ENCODE measurements at regions not wholly inside any gene's neighbourhood (a gene's known extent, or its start where the extent isn't known, plus 50 kb on each side); places are given as distances from the start of the nearest gene placed in this dataset.

DNA sequence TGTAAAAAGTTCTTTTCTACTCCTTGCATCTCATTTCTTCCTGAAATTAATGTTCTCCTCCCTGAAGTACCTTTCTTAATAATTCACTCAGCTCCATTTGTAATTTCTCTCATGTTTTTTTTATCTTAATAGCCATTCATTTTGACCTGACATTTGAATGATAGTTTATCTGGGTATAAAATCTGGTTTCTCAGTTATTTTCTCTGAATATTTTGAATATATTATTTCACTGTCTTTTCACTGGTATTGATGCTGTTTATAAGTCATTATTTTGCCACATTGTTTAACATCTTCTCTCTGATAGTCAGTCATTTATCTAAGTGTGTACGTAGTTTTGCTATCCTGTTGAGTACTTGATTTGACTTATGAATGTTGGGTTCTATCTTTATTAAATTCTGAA, 68.8 kb upstream of the ARHGAP18 start:
- DNase-seq: no peak

DNA sequence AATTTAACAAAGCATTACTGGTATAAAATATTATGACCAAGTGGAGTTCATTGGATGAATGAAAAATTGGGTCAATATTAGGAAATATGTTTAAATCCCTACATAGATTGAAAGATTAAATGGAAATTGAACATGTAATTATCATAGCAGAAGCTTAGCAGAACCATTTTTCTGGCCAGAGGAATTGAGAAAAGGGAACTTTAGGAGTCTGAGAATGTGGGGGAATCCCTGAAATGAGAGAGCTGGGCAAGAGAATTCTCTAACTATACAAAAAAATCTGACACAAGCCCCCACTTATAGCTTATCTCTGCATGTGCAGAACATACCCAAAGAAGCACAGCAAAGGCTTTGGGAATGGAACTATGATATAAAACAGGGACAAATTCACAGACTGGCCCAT, 67.4 kb upstream of the ARHGAP18 start:
- DNase-seq: no peak

DNA sequence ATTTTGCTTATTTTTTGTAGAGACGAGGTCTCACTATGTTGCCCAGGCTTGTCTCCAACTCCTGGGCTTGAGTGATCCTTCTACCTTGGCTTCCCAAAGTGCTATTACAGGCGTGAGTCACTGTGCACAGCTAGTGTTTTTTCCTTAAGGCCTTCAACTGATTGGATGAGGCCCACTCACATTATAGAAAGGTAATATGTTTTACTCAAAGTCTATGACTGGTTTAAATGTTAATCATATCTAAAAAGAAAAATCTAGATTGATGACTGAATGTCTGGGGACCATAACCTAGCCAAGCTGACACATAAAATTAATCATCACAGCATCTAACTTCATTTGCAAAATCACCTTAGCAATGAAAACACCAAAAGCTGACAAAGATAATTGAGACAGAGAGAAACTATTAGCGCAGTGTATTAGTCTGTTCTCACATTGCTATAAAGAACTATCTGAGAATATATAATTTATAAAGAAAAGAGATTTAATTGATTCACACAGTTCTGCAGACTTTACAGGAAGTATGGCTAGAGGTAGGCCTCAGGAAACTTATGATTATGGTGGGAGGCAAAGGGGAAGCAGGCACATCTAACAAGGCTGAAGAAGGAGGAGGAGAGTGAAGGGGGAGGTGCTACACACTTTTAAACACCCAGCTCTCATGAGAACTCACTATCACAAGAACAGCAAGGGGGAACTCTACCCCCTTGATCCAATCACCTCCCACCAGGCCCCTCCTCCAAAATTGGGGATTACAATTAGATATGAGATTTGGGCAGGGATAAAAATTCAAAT, 66.8 kb upstream of the ARHGAP18 start:
- no peak for DNase-seq

DNA sequence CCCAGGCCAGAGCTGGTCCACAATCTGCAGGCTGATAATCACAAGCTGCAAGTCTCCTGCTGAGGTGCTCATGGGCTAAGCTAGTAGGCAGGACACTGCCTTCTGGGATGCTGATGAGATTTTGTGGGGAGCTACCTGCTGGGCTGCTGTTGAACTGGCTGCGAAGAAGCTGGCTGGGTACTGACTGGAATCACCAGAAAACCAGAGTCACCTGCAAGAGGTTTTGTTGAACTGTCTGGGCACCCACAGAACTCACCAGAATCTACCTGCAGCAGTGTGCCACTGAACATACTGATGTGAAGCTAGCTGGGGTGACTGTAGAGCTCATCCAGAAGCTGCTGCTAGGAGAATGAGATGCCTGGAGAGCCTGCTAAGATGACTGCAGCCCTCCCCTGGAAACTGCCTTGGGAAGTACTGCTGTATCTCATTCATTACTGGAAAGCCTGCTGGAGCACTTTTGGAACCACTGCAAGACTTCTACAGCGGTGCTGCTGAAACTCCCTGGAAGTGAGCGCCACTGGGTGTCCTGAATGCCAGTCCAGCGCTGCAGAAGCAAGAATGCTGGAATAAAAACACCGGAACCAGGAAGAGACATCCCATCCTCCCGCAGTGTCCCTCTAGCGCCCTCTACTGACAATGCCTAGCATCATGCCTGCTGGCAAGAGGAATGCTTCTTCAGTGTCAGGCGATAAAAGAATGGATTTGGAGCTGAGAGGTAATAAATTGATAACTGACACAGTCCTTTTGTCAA, 64.9 kb upstream of the ARHGAP18 start:
- peak; percentile 57 for DNase-seq

DNA sequence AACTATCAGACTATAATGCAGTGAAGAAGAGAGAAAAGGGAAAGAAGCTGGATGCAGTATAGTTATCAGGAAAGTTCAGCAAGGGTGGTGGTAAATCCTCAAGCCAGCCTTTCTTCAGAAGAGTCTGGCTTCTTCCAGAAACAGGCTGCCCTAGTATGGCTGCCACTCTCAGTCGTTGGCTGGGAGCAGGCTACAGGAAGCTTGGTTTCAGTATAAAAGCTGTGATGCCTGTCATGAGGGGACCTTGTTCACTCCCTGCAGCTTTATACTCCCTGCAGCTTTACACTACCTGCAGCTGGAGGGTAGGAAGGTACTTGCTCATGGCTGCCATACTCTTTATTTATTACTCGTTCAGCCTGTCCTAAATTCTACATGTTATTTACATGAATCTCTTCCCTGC, 63.3 kb upstream of the ARHGAP18 start:
- no peak for DNase-seq

DNA sequence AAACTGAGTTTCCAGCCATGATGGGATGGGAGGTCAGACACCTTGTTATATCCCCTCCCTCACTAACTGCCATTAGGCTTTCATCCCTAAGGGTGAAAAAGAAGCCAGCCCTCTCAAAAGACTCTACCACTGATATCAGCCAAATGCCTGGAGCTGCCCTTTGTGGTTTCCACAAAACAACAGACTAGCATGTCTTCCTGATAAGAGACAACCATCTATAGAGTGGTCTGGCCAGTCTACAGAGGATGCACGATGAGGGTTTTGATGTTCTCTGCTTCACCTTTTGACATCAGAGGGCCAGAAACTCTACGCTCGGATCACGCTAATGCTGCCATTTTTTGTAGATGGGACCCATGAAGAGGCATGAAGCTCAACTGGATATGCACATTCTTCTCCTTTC, 61.7 kb upstream of the ARHGAP18 start:
- DNase-seq: no peak

DNA sequence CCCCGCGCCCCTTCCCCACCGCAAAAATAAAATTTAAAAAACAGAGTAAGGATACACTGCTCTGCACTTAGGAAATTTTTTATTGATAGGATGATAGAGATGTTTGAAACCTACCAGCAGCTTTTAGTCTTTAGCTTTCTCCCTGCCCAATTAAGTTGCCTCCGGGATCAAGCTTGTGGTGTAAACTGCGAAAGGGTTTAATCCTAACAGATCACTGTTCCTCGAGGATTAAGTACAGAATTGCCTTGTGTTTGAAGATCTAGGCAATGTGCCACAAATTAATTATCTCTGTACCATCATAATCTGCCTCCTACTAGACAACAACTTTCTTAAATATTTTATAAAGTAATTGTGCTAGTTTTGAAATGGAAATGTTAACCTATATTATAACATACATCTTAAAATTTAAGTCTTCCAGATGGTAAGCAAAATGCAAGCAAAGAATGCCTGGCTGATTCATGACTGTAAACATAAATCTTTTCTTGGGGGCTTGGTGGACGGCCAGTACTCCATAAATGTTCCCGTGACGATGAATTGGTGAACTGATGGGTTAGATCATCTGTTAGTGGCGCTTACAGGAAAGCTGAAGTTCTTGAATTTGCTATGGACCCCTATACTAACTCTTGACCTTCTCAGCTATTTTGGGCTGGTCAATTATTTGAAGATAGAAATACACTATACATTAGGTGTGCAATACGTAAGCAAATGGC, 58.0 kb upstream of the ARHGAP18 start:
- DNase-seq: no peak

DNA sequence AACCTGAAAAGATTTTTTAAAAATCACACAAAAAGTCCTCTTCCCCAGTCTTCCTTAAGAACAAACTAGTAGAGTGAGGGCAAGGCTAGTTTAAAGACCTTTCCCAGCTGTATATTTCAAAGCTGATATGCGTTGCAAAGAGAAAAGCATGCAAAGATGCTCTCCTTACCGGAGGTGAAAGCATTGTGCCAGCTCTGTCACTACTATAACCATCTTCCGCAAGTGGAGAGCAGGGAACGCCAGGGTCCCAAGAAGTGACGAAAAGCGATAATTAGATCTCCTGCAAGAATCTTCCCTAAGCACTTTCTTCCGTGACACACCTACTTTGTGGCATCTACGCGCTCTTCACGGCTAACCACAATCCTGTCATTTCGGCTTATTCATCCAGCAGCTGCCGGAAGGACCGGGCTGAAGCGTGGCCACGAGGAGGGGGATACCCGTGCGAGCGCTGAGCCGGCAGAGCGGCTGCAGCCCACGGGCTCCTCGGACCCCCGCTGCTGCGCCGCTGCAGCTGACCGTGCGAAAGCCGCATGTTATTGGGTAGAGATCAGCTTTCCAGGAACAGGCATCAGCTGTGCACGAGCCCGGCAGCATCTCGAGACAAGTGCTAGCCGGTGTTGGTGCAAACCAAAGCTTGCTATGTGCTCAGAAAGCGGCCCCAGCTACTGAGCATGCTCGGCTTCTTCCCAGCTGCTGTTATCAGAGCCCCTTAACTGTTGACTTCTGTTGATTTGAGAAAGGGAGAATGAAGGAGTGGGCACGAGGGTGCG, 57.2 kb upstream of the ARHGAP18 start:
- DNase-seq: peak; percentile 57

DNA sequence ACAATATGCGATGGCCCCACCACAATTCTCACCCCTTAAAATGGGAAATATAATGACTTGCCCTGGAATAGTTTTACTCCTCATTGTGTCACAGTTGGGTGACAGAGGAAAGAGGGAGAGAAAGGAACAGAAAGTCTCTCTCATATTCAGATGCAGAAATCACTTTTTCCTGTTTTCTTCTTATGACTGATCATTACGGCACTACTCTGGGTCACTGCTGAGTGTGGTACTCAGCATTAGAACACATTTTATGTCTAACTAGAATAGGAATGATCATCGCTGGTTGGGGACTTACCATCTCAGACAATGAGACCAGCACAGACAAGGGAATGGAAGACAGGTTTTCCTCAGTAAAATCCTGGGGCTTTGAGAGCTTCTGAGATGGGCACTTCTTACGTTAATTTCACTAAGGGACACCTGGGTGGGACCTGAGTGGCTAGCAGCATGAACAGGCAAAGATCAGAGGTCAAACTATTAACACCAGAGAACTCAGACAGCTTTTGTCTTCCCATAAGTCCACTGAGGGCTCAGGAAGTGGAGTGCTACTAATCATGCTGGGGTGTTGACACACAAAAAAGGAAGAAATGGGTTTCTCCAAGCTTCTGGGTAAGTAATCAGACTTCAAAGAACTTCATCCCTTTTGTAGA, 54.9 kb upstream of the ARHGAP18 start:
- DNase-seq: no peak

DNA sequence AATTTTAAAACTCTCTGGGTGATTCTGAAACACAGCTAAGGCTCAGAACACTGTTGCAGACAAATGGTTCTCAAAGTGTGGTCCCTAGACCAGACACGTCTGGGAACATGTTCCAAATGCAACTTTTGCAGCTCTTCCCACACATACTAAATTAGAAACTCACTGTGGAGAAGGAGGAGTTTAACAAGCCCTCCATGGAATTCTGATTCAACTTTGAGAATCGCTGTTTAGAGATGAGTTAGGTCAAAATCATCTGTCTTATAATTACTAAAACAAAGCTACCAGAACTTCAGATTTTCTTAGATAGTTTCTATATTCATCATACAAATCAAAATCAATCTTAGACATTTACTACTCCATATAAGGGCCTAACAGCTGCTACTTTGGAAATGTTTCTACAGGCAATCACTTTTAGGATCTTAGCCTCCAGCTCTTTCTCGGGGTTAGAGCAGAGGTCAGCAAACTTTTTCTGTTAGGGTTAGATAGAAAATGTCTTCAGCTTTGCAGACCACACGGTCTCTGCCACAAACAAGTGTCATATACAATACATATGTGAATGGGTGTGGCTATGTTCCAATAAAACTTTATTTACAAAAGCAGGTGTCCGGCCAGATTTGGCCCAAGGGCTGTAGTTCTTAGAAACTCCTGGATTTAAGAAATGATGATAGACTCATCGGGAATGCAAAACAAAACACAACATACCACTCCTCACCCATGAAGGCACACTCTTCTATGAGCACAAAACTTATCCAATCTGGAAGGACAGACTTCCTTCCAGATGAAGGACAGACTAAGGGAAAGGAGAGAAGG, 50.0 kb upstream of the ARHGAP18 start:
- no peak for DNase-seq

Data from CD4-positive, alpha-beta T cell treated with Interleukin-21 for 1 hour (primary cell).